Thyroid gland (tissue), 4 donors: ENCODE measurements at regions not wholly inside any gene's neighbourhood (a gene's known extent, or its start where the extent isn't known, plus 50 kb on each side); places are given as distances from the start of the nearest gene placed in this dataset.

Experiments
- DNase-seq, 2 donors: peaks; one replicate each; pipeline ENCODE4 v3.0.0-alpha.2; 2019
- H3K27ac ChIP-seq, 3 donors: fragments of 200-600 bp; sonication (generic); 1 replicate in 2 of 3; 2 replicates in 1 of 3; pipeline ENCODE4 v1.5.1; 2016 to 2019; ENCODE audit warnings: mild to moderate bottlenecking in 1 of 3, moderate library complexity in 1 of 3
- H3K27me3 ChIP-seq: fragments of 200-600 bp; sonication (generic); one replicate; pipeline ENCODE4 v1.5.1; 2019
- H3K36me3 ChIP-seq, 2 donors: fragments of 200-600 bp; sonication (generic); one replicate each; pipeline ENCODE4 v1.5.1; 2016 to 2019
- H3K4me1 ChIP-seq, 2 donors: fragments of 200-600 bp; sonication (generic); one replicate each; pipeline ENCODE4 v1.5.1; 2017 to 2019
- H3K4me3 ChIP-seq, 3 donors: fragments of 200-600 bp; sonication (generic); replicated peaks in 1 of 3; 1 replicate in 2 of 3; 2 replicates in 1 of 3; pipeline ENCODE4 v1.5.1; 2016; ENCODE audit warnings: mild to moderate bottlenecking in 1 of 3
- H3K9me3 ChIP-seq: fragments of 200-600 bp; sonication (generic); one replicate; pipeline ENCODE4 v1.5.1; 2017
- CTCF ChIP-seq, 6 experiments: fragments of 200-600 bp in 3 of 6; fragments of 450-650 bp in 3 of 6; sonication (generic) in 3 of 6; IDR thresholded peaks; one replicate each; pipeline ENCODE4 v1.5.1; 2016 to 2019; ENCODE audit warnings: antibody characterized with exemption in 6 of 6, mild to moderate bottlenecking in 2 of 6, inconsistent platforms in 1 of 6, moderate library complexity in 1 of 6
- POLR2A ChIP-seq, 2 donors: fragments of 450-650 bp; IDR thresholded peaks; one replicate each; pipeline ENCODE4 v1.6.1; 2017; ENCODE audit warnings: antibody characterized with exemption in 2 of 2, mild to moderate bottlenecking in 2 of 2, moderate library complexity in 1 of 2
- WGBS, 2 donors: methylation state at CpG; one replicate each; pipeline ENCODE4 v1.1.5; 2017; 5-methylcytosine and 5-hydroxymethylcytosine counted together
- intact Hi-C: fragments of 100-400 bp; cut with DNase I; formaldehyde crosslinking; loops from one replicate; pipeline ENCODE4 v1.15.1; 2023

GRCh38 chr1:38210021-38210894 is 163.7 kb upstream of the POU3F1 start:
- WGBS, 2 donors, result 45 to 53% methylated on average over 14 of the region's 15 CpGs
- TF ChIP-seq CTCF (IDR thresholded peaks at IDR 0.05) (no peak), POLR2A (IDR thresholded peaks at IDR 0.05) (no peak)
- no peaks in the 10 kb centered on the region for H3K9me3 ChIP-seq
- no peaks in the 10 kb centered on the region for H3K4me1 ChIP-seq
- H3K36me3 ChIP-seq, result no peaks in the 10 kb centered on the region
- no peak overlapping the region for H3K4me3 ChIP-seq
- no peak overlapping the region for H3K27ac ChIP-seq
- H3K27me3 ChIP-seq, result no peaks in the 10 kb centered on the region
- DNase-seq, result peak; percentile 35 to 51
- intact Hi-C loops, result no loop called here

- no peak for DNase-seq
- Histone ChIP-seq H3K36me3 (no peaks in the 10 kb centered on the region), H3K9me3 (no peaks in the 10 kb centered on the region), H3K4me1 (no peaks in the 10 kb centered on the region), H3K27ac (no peak overlapping the region), H3K27me3 (no peaks in the 10 kb centered on the region), H3K4me3 (no peak overlapping the region)
- TF ChIP-seq POLR2A (IDR thresholded peaks at IDR 0.05) (no peak), CTCF (IDR thresholded peaks at IDR 0.05) (no peak)
- 89 to 90% methylated on average over 4 to 9 of the region's 9 CpGs for WGBS, 2 donors
- intact Hi-C loops, result no loop called here
Observed at GRCh38 chr1:38208716-38209632, 162.4 kb upstream of the POU3F1 start.

- no peaks in the 10 kb centered on the region for H3K36me3 ChIP-seq
- H3K27me3 ChIP-seq, result no peaks in the 10 kb centered on the region
- no peak overlapping the region for H3K27ac ChIP-seq
- DNase-seq, result no peak
- no peaks in the 10 kb centered on the region for H3K4me1 ChIP-seq
- intact Hi-C loops, result no loop called here
- 87 to 90% methylated on average over 4 of the region's 4 CpGs for WGBS, 2 donors
- H3K4me3 ChIP-seq, result no peak overlapping the region
- no peaks in the 10 kb centered on the region for H3K9me3 ChIP-seq
- TF ChIP-seq CTCF (IDR thresholded peaks at IDR 0.05) (no peak), POLR2A (IDR thresholded peaks at IDR 0.05) (no peak)
Observed at GRCh38 chr1:38207906-38208305, 161.3 kb upstream of the POU3F1 start.

- no peaks in the 10 kb centered on the region for H3K9me3 ChIP-seq
- DNase-seq, result no peak
- WGBS, 2 donors, result 91 to 97% methylated on average over 4 to 11 of the region's 15 CpGs
- no peak overlapping the region for H3K27ac ChIP-seq
- intact Hi-C loops, result no loop called here
- no peaks in the 10 kb centered on the region for H3K4me1 ChIP-seq
- no peak overlapping the region for H3K4me3 ChIP-seq
- H3K36me3 ChIP-seq, result no peaks in the 10 kb centered on the region
- no peak for TF ChIP-seq POLR2A (IDR thresholded peaks at IDR 0.05)
- TF ChIP-seq CTCF (IDR thresholded peaks at IDR 0.05), result no peak
- H3K27me3 ChIP-seq, result no peaks in the 10 kb centered on the region
Observed at GRCh38 chr1:38207275-38207674, 160.7 kb upstream of the POU3F1 start.
